ENCODE measurements at regions not wholly inside any gene's neighbourhood (a gene's known extent, or its start where the extent isn't known, plus 50 kb on each side); places are given as distances from the start of the nearest gene placed in this dataset.

DNA sequence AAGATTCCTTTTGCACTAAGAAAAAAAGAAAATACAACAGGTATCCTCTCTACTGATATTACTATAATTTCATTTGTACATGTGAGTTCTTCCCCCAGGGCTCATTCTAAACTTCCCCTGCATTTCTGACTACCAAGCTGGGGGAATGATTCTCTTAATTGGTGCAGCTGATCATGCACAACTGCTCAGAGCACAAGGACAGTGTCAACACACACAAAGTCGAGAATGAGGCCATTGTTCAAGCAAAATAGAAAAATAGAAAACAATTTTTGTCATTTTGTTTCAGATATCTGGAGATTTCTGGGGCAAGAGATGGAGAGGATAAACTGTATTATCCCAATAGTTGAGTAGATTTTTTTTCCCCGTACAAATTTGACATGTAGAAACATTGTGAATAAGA is 236.3 kb downstream of the HAO1 start:
- Mint-ChIP-seq H3K9me3 (peaks cover 6 to 21% (median 9%) of the 10 kb centered on the region in 5 donors), H3K27me3 (peaks cover 0 to 1% of the 10 kb centered on the region in 2 donors), H3K36me3 (no peaks in the 10 kb centered on the region), H3K4me1 (no peaks in the 10 kb centered on the region), H3K27ac (no peak overlapping the region), H3K4me3 (no peak overlapping the region)
- H3K27me3 ChIP-seq (ENCODE audit: insufficient read depth, low read length, poor library complexity, severe bottlenecking), result no peaks in the 10 kb centered on the region
- no peak overlapping the region for H3K27ac ChIP-seq (ENCODE audit: low read depth, low read length)
- H3K4me3 ChIP-seq (ENCODE audit: low read length), result no peak overlapping the region
- DNase-seq, result no peak
- no peaks in the 10 kb centered on the region for H3K4me1 ChIP-seq (ENCODE audit: insufficient read depth, low read length)
- POLR2A ChIA-PET, result no interaction called here
- CTCF ChIA-PET, result no interaction called here
- H3K9me3 ChIP-seq (ENCODE audit: low read length), result no peaks in the 10 kb centered on the region
- H3K36me3 ChIP-seq (ENCODE audit: insufficient read depth, low read length), result no peaks in the 10 kb centered on the region

DNA sequence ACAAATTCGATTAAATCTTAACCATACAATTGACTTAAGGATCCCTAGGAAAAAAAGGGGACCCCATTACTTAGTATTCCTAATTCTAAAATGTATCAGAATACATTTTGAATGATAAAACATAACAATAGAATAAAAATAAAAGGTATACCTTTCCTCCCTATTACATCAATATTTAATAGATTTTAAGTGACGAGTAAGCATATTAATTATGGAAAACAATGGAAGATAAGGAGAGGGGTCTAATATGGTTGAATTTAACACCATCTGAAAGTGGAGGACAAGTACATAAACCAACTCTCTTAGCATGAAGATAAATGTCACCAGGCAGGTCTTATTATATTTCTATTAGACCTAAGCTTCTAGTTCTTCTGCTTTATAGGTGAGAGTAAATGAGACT is 232.1 kb downstream of the HAO1 start:
- CTCF ChIA-PET, result no interaction called here
- H3K27ac Mint-ChIP-seq, result no peak overlapping the region

DNA sequence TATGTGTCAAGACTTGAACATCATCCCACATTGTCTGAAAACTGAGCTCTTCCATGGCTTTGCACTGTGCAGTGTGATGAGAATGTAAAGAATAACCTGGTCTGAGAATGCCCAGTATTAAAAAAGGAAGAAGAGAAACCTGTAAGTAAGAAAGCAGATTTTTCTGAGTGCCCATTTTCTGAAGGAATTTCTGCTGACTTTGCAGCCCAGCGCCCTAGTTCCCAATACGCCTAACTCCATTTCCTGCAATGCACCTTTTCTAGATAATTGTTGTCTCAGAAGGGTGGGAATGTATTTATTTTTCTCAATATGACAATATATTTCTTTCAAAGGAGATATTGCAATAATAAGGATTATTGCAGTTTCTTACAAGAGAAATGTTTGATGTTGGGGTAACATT is 231.5 kb downstream of the HAO1 start:
- no peaks in the 10 kb centered on the region for H3K36me3 Mint-ChIP-seq
- Histone ChIP-seq H3K4me1 (ENCODE audit: insufficient read depth, low read length) (no peaks in the 10 kb centered on the region), H3K27me3 (ENCODE audit: insufficient read depth, low read length, poor library complexity, severe bottlenecking) (no peaks in the 10 kb centered on the region), H3K4me3 (ENCODE audit: low read length) (no peak overlapping the region), H3K9me3 (ENCODE audit: low read length) (no peaks in the 10 kb centered on the region), H3K27ac (ENCODE audit: low read depth, low read length) (no peak overlapping the region), H3K36me3 (ENCODE audit: insufficient read depth, low read length) (no peaks in the 10 kb centered on the region)
- H3K4me3 Mint-ChIP-seq, result no peak overlapping the region
- no peaks in the 10 kb centered on the region for H3K4me1 Mint-ChIP-seq
- peaks cover 3 to 19% (median 4%) of the 10 kb centered on the region in 5 donors for H3K9me3 Mint-ChIP-seq
- ChIA-PET CTCF (no interaction called here), POLR2A (no interaction called here)
- H3K27ac Mint-ChIP-seq, result no peak overlapping the region
- DNase-seq, result no peak
- H3K27me3 Mint-ChIP-seq, result no peaks in the 10 kb centered on the region

More for the DNA sequence above, 232.1 kb downstream of the HAO1 start:
- peaks cover 3 to 19% (median 5%) of the 10 kb centered on the region in 5 donors for H3K9me3 Mint-ChIP-seq
- DNase-seq, result no peak
- no peaks in the 10 kb centered on the region for H3K27me3 Mint-ChIP-seq
- H3K27ac ChIP-seq (ENCODE audit: low read depth, low read length), result no peak overlapping the region
- H3K4me1 Mint-ChIP-seq, result no peaks in the 10 kb centered on the region
- H3K4me1 ChIP-seq (ENCODE audit: insufficient read depth, low read length), result no peaks in the 10 kb centered on the region
- H3K36me3 Mint-ChIP-seq, result no peaks in the 10 kb centered on the region
- POLR2A ChIA-PET, result no interaction called here
- H3K9me3 ChIP-seq (ENCODE audit: low read length), result no peaks in the 10 kb centered on the region
- H3K36me3 ChIP-seq (ENCODE audit: insufficient read depth, low read length), result no peaks in the 10 kb centered on the region
- no peak overlapping the region for H3K4me3 ChIP-seq (ENCODE audit: low read length)
- no peaks in the 10 kb centered on the region for H3K27me3 ChIP-seq (ENCODE audit: insufficient read depth, low read length, poor library complexity, severe bottlenecking)
- no peak overlapping the region for H3K4me3 Mint-ChIP-seq

DNA sequence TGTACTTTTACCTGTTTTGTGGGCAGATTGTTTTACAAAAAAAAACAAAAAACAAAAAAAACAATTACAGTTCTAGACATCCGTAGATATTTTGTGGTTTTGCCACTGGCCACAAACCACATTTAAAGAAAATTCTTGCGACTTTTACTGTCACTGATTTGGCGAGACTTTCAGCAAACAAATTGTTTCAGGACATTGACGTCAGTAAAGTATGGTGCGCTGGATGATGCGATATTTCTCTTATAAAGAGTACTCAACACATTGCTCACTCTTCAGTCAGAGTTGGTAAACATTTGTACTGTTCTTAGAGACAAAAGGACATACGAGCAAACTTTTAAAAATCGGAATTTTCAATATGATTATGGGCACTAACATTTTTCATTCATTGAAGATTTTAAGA is 229.8 kb downstream of the HAO1 start:
- no peak for DNase-seq
- POLR2A ChIA-PET, result no interaction called here
- H3K36me3 ChIP-seq (ENCODE audit: insufficient read depth, low read length), result no peaks in the 10 kb centered on the region
- Mint-ChIP-seq H3K27ac (no peak overlapping the region), H3K9me3 (peaks cover 0 to 19% (median 2%) of the 10 kb centered on the region in 5 donors), H3K27me3 (no peaks in the 10 kb centered on the region), H3K4me3 (no peak overlapping the region), H3K4me1 (no peaks in the 10 kb centered on the region), H3K36me3 (no peaks in the 10 kb centered on the region)
- H3K4me1 ChIP-seq (ENCODE audit: insufficient read depth, low read length), result no peaks in the 10 kb centered on the region
- H3K27me3 ChIP-seq (ENCODE audit: insufficient read depth, low read length, poor library complexity, severe bottlenecking), result no peaks in the 10 kb centered on the region
- CTCF ChIA-PET, result no interaction called here
- no peak overlapping the region for H3K27ac ChIP-seq (ENCODE audit: low read depth, low read length)
- H3K4me3 ChIP-seq (ENCODE audit: low read length), result no peak overlapping the region
- no peaks in the 10 kb centered on the region for H3K9me3 ChIP-seq (ENCODE audit: low read length)

DNA sequence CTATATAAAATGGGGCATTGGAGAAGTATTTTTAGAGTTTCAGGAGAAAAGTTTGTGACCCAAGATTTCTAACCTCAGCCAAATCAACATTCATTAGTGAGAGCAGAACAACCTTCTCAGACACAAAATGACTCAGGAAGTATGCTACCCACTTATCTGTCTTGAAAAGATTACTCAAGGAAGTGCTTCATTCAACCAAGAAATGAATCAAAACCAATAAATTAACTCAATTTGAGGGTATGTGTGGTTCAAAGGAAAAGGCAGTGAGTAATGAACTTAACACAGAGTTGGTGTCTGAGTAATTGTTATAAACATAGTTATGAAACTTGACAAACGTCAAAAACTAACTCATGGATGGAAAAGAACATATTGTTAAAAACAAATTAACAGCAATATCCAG is 227.6 kb downstream of the HAO1 start:
- no peaks in the 10 kb centered on the region for H3K36me3 ChIP-seq (ENCODE audit: insufficient read depth, low read length)
- no peaks in the 10 kb centered on the region for H3K4me1 Mint-ChIP-seq
- no peak overlapping the region for H3K4me3 ChIP-seq (ENCODE audit: low read length)
- H3K36me3 Mint-ChIP-seq, result no peaks in the 10 kb centered on the region
- H3K27me3 ChIP-seq (ENCODE audit: insufficient read depth, low read length, poor library complexity, severe bottlenecking), result no peaks in the 10 kb centered on the region
- peaks cover 0 to 20% (median 0%) of the 10 kb centered on the region in 5 donors for H3K9me3 Mint-ChIP-seq
- DNase-seq, result no peak
- no peak overlapping the region for H3K27ac Mint-ChIP-seq
- H3K9me3 ChIP-seq (ENCODE audit: low read length), result no peaks in the 10 kb centered on the region
- H3K27me3 Mint-ChIP-seq, result no peaks in the 10 kb centered on the region
- POLR2A ChIA-PET, result no interaction called here
- H3K4me1 ChIP-seq (ENCODE audit: insufficient read depth, low read length), result no peaks in the 10 kb centered on the region
- no peak overlapping the region for H3K4me3 Mint-ChIP-seq
- CTCF ChIA-PET, result no interaction called here
- H3K27ac ChIP-seq (ENCODE audit: low read depth, low read length), result no peak overlapping the region

DNA sequence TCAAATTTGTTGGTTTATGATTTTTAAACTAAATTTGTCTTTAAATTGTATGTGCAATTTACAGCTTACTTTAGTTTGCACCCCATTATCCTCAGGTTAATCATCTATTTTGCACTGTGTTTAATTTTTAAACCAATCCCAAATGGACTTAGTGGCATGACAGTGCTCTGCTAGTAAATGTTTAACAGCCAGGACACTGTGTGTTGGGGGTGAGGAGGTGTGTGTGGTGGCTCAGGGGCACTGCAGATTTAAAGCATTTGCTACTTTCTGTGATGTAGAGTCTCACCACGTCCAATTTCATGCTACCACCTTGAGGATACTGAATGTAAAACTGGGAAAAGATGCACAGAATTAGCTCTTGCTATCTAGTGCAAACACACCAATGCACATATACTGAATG is 225.7 kb downstream of the HAO1 start:
- no peaks in the 10 kb centered on the region for H3K4me1 Mint-ChIP-seq
- H3K4me1 ChIP-seq (ENCODE audit: insufficient read depth, low read length), result no peaks in the 10 kb centered on the region
- no peaks in the 10 kb centered on the region for H3K27me3 ChIP-seq (ENCODE audit: insufficient read depth, low read length, poor library complexity, severe bottlenecking)
- peaks cover 0 to 20% (median 0%) of the 10 kb centered on the region in 5 donors for H3K9me3 Mint-ChIP-seq
- no peak for DNase-seq
- no peak overlapping the region for H3K4me3 Mint-ChIP-seq
- H3K27ac Mint-ChIP-seq, result no peak overlapping the region
- POLR2A ChIA-PET, result no interaction called here
- no peaks in the 10 kb centered on the region for H3K9me3 ChIP-seq (ENCODE audit: low read length)
- H3K36me3 Mint-ChIP-seq, result no peaks in the 10 kb centered on the region
- no peak overlapping the region for H3K27ac ChIP-seq (ENCODE audit: low read depth, low read length)
- H3K4me3 ChIP-seq (ENCODE audit: low read length), result no peak overlapping the region
- H3K27me3 Mint-ChIP-seq, result no peaks in the 10 kb centered on the region
- H3K36me3 ChIP-seq (ENCODE audit: insufficient read depth, low read length), result no peaks in the 10 kb centered on the region
- CTCF ChIA-PET, result no interaction called here

DNA sequence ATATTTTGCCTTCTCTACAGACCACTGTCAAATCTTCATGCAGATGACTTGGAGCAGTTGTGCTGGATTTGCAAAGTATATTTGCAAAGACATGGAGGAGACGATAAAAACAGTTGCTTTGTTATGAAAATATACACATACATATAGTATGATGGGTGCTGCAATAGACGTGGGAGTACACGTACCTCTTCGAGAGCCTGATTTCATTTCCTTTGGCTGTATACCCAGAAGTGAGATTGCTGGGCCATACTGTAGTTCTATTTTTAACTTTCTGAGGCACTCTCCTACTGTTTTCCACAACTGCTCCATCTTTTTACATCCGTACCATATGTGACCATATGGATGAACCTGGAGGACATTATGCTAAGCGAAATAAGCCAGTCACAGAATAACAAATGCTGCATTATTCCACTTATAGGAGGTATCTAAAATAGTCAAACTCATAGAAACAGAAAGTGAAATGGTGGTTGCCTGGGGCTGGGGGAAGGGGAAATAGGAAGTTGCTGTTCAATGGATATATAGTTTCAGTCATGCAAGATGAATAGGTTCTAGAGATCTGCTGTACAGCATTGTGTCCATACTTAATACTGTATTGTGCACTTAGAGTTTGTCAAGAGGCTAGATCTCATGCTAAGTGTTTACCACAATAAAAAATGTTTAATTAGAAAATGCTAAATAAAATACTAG is 223.8 kb downstream of the HAO1 start:
- Histone ChIP-seq H3K27me3 (ENCODE audit: insufficient read depth, low read length, poor library complexity, severe bottlenecking) (no peaks in the 10 kb centered on the region), H3K36me3 (ENCODE audit: insufficient read depth, low read length) (no peaks in the 10 kb centered on the region), H3K9me3 (ENCODE audit: low read length) (no peaks in the 10 kb centered on the region), H3K27ac (ENCODE audit: low read depth, low read length) (no peak overlapping the region), H3K4me3 (ENCODE audit: low read length) (no peak overlapping the region), H3K4me1 (ENCODE audit: insufficient read depth, low read length) (no peaks in the 10 kb centered on the region)
- Mint-ChIP-seq H3K4me3 (no peak overlapping the region), H3K9me3 (peaks cover 0 to 15% (median 0%) of the 10 kb centered on the region in 5 donors), H3K36me3 (no peaks in the 10 kb centered on the region), H3K4me1 (no peaks in the 10 kb centered on the region), H3K27me3 (no peaks in the 10 kb centered on the region), H3K27ac (no peak overlapping the region)
- CTCF ChIA-PET, result no interaction called here
- POLR2A ChIA-PET, result no interaction called here
- no peak for DNase-seq

DNA sequence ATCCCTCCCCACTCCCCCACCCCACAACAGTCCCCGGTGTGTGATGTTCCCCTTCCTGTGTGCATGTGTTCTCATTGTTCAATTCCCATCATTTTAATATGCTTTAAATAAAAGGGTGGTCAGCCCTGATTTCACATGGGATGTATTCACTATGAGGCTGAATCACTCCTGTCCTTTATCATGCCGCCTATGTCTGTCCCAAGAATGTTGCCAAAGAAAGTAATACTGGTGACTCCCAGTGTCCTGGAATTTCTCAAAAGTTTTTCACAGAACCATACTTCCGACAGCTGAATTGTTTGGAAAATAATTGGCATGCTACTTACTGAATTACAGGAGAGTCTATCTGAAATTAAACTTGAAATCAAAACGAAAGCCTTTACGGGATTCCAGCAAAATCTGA is 217.7 kb downstream of the HAO1 start:
- Mint-ChIP-seq H3K27ac (no peak overlapping the region), H3K9me3 (peaks cover 0 to 6% (median 0%) of the 10 kb centered on the region in 5 donors), H3K36me3 (no peaks in the 10 kb centered on the region), H3K27me3 (no peaks in the 10 kb centered on the region), H3K4me1 (no peaks in the 10 kb centered on the region), H3K4me3 (no peak overlapping the region)
- Histone ChIP-seq H3K4me3 (ENCODE audit: low read length) (no peak overlapping the region), H3K36me3 (ENCODE audit: insufficient read depth, low read length) (no peaks in the 10 kb centered on the region), H3K27ac (ENCODE audit: low read depth, low read length) (no peak overlapping the region), H3K27me3 (ENCODE audit: insufficient read depth, low read length, poor library complexity, severe bottlenecking) (no peaks in the 10 kb centered on the region), H3K4me1 (ENCODE audit: insufficient read depth, low read length) (no peaks in the 10 kb centered on the region), H3K9me3 (ENCODE audit: low read length) (no peaks in the 10 kb centered on the region)
- POLR2A ChIA-PET, result no interaction called here
- CTCF ChIA-PET, result no interaction called here
- no peak for DNase-seq

DNA sequence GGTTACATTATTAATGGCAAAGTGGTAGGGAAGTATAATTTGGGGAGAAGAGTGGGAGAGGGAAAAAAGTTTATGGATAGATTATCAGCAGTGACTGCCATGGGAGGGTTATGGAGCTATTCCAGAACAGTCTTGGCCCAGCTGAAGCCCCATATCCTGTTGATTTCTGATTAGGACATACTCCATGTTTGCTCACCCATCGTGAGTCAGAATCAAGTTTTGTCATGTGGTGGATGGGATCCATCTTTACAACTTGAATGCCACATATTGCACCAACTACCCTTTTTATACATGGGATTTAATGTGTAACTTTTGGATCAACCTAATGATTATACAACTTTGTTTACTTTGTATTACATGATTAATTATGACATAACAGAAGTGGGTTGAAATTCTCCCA is 217.0 kb downstream of the HAO1 start:
- Mint-ChIP-seq H3K4me1 (no peaks in the 10 kb centered on the region), H3K36me3 (no peaks in the 10 kb centered on the region), H3K27me3 (no peaks in the 10 kb centered on the region), H3K27ac (no peak overlapping the region), H3K4me3 (no peak overlapping the region), H3K9me3 (peaks cover 0 to 6% (median 0%) of the 10 kb centered on the region in 5 donors)
- Histone ChIP-seq H3K27ac (ENCODE audit: low read depth, low read length) (no peak overlapping the region), H3K36me3 (ENCODE audit: insufficient read depth, low read length) (no peaks in the 10 kb centered on the region), H3K9me3 (ENCODE audit: low read length) (no peaks in the 10 kb centered on the region), H3K4me1 (ENCODE audit: insufficient read depth, low read length) (no peaks in the 10 kb centered on the region), H3K4me3 (ENCODE audit: low read length) (no peak overlapping the region), H3K27me3 (ENCODE audit: insufficient read depth, low read length, poor library complexity, severe bottlenecking) (no peaks in the 10 kb centered on the region)
- no peak for DNase-seq
- ChIA-PET CTCF (no interaction called here), POLR2A (no interaction called here)
